K562 (cell line): ENCODE measurements at regions not wholly inside any gene's neighbourhood (a gene's known extent, or its start where the extent isn't known, plus 50 kb on each side); places are given as distances from the start of the nearest gene placed in this dataset.
"Not testable (repeated sequence)": the region's sequence is repeated elsewhere in the genome, so short reads cannot be mapped to it uniquely, and the experiment has no call there.

Source experiments
- ATAC-seq: fragments of 200-7000 bp; cut with Tn5 transposase; 3 replicates; pipeline ENCODE4 v1.9.1; 2020; ENCODE audit warnings: moderate library complexity
- BruUV-seq: library from RNA; stranded (reverse); fragments of 400-500 nt; replicated peaks from 2 replicates; lab custom pipeline; 2021; lab: Mats Ljungman, UMichigan
- CTCF ChIA-PET: fragments of 300-600 bp; formaldehyde crosslinking; extraction: SDS; loops from one replicate; lab custom pipeline; 2021; ENCODE audit warnings: low intra/inter-chr PET ratio; lab: Yijun Ruan, JAX
- POLR2A ChIA-PET: fragments of 300-600, 350-650 bp; sonication (Branson Sonifier 250); formaldehyde crosslinking; extraction: SDS; loops from one replicate; lab custom pipeline; 2021; ENCODE audit warnings: antibody characterized with exemption, inconsistent platforms; lab: Yijun Ruan, JAX
- DNase-seq, 4 experiments: peaks; one replicate each; pipeline versions ENCODE4 v3.0.0 to v3.0.0-alpha.2; 2011 to 2018; ENCODE audit warnings: low spot score in 3 of 4, mixed read lengths in 3 of 4; ENCODE audit errors: extremely low read depth in 1 of 4
- FAIRE-seq: peaks from 2 replicates; lab custom pipeline; 2011; peaks lifted over from hg19 to GRCh38; lab: Jason Lieb, UNC
- H2AFZ ChIP-seq: 2 replicates; pipeline ENCODE4 v1.6.0; 2011; ENCODE audit warnings: low read depth, low read length, control low read depth, inconsistent platforms
- H3K27ac ChIP-seq: fragments of 200-600 bp; 3 replicates; pipeline ENCODE4 v1.8.0; 2011; ENCODE audit warnings: low read depth, mild to moderate bottlenecking, control low read depth, inconsistent platforms, low read length, moderate library complexity, mixed read lengths; ENCODE audit errors: extremely low read depth
- H3K27me3 ChIP-seq, 2 experiments: fragments of 300-600 bp in 1 of 2; 2 replicates in 1 of 2; 3 replicates in 1 of 2; pipeline versions ENCODE4 v1.6.0 to v1.8.0; 2011; ENCODE audit warnings: inconsistent platforms in 2 of 2, low read length in 2 of 2, mild to moderate bottlenecking in 1 of 2, mixed read lengths in 1 of 2, moderate library complexity in 1 of 2; ENCODE audit not compliant: control insufficient read depth in 2 of 2, insufficient read depth in 2 of 2
- H3K36me3 ChIP-seq: fragments of 300-600 bp; 3 replicates; pipeline ENCODE4 v1.8.0; 2011; ENCODE audit warnings: mild to moderate bottlenecking, low read length, inconsistent platforms; ENCODE audit not compliant: control insufficient read depth, insufficient read depth
- H3K4me1 ChIP-seq, 2 experiments: fragments of 200-600 bp in 1 of 2; replicated peaks in 1 of 2; 2 replicates in 1 of 2; 3 replicates in 1 of 2; pipeline versions ENCODE4 v1.5.1 to v1.8.0; 2011; ENCODE audit warnings: inconsistent platforms in 2 of 2, low read length in 2 of 2, mild to moderate bottlenecking in 1 of 2, mixed read lengths in 1 of 2, moderate library complexity in 1 of 2; ENCODE audit not compliant: control insufficient read depth in 2 of 2, insufficient read depth in 2 of 2
- H3K4me2 ChIP-seq: 2 replicates; pipeline ENCODE4 v1.6.1; 2011; ENCODE audit warnings: low read length, control low read depth, inconsistent platforms, mixed read lengths; ENCODE audit not compliant: insufficient read depth
- H3K4me3 ChIP-seq: fragments of 200-600 bp; sonication (generic), shearing (Covaris generic); 2 replicates; pipeline ENCODE4 v1.5.1; 2016; ENCODE audit warnings: control low read depth, inconsistent platforms
- H3K79me2 ChIP-seq: fragments of 200-600 bp; 3 replicates; pipeline ENCODE4 v1.8.0; 2011; ENCODE audit warnings: low read length, inconsistent platforms; ENCODE audit not compliant: control insufficient read depth, insufficient read depth
- H3K9ac ChIP-seq, 2 experiments: 2 replicates each; pipeline versions ENCODE4 v1.6.0 to v1.6.1; 2011; ENCODE audit warnings: low read depth in 2 of 2, low read length in 2 of 2, control low read depth in 1 of 2, inconsistent platforms in 1 of 2, mild to moderate bottlenecking in 1 of 2, mixed read lengths in 1 of 2; ENCODE audit not compliant: insufficient read depth in 1 of 2
- H3K9me1 ChIP-seq: one replicate; pipeline ENCODE4 v1.6.0; 2011; ENCODE audit warnings: inconsistent platforms, mild to moderate bottlenecking, low read length, moderate library complexity; ENCODE audit not compliant: control insufficient read depth, insufficient read depth
- H3K9me3 ChIP-seq: replicated peaks from 2 replicates; pipeline ENCODE4 v1.5.1; 2011; ENCODE audit warnings: low read depth, low read length, inconsistent platforms; ENCODE audit not compliant: control insufficient read depth, insufficient read depth
- H4K20me1 ChIP-seq: replicated peaks from 2 replicates; pipeline ENCODE4 v1.6.1; 2011; ENCODE audit warnings: low read length, inconsistent platforms, mixed read lengths; ENCODE audit not compliant: control insufficient read depth, insufficient read depth
- ARHGAP35 ChIP-seq: fragments of 450-650 bp; IDR thresholded peaks from 2 replicates; pipeline ENCODE4 v1.6.1; 2018; ENCODE audit not compliant: partially characterized antibody
- E4F1 ChIP-seq: fragments of 250-450 bp; sonication (Bioruptor Pico); IDR thresholded peaks from 2 replicates; pipeline ENCODE4 v1.5.0; 2021; ENCODE audit warnings: mild to moderate bottlenecking, borderline replicate concordance
- EHMT2 ChIP-seq: fragments of 450-650 bp; IDR thresholded peaks from 2 replicates; pipeline ENCODE4 v1.6.1; 2018; ENCODE audit warnings: antibody characterized with exemption
- GTF2E2 ChIP-seq: fragments of 200-800 bp; sonication (Bioruptor generic); IDR thresholded peaks from 2 replicates; pipeline ENCODE4 v1.6.1; 2016; ENCODE audit warnings: missing genetic modification characterization, missing compliant biosample characterization
- HDAC3 ChIP-seq: fragments of 450-650 bp; IDR thresholded peaks from 2 replicates; pipeline ENCODE4 v1.6.1; 2018; ENCODE audit warnings: borderline replicate concordance, mild to moderate bottlenecking, moderate library complexity; ENCODE audit not compliant: partially characterized antibody
- NR2C2 ChIP-seq, 2 experiments: fragments of 200-800 bp in 1 of 2; sonication (Bioruptor generic) in 1 of 2; sonication (generic) in 1 of 2; formaldehyde crosslinking in 1 of 2; IDR thresholded peaks; 2 replicates each; pipeline versions ENCODE4 v1.6.1 to v1.8.0; 2016 to 2022; ENCODE audit warnings: mild to moderate bottlenecking in 1 of 2, missing compliant biosample characterization in 1 of 2, missing genetic modification characterization in 1 of 2, missing genetic modification reagents in 1 of 2
- PML ChIP-seq: IDR thresholded peaks from 2 replicates; pipeline ENCODE4 v1.6.1; 2012; ENCODE audit warnings: low read length, inconsistent platforms
- RBM22 ChIP-seq: fragments of 200-400 bp; formaldehyde crosslinking; IDR thresholded peaks from 2 replicates; pipeline ENCODE4 v1.6.1; 2018; ENCODE audit warnings: low read length, low read depth; ENCODE audit not compliant: poor library complexity, severe bottlenecking
- TAF15 ChIP-seq: fragments of 200-400 bp; formaldehyde crosslinking; IDR thresholded peaks from 2 replicates; pipeline ENCODE4 v1.6.1; 2017; ENCODE audit warnings: mild to moderate bottlenecking, low read depth, low read length, moderate library complexity
- TAF7 ChIP-seq: fragments of 450-650 bp; IDR thresholded peaks from 2 replicates; pipeline ENCODE4 v1.6.1; 2016; ENCODE audit warnings: missing genetic modification characterization, missing compliant biosample characterization
- ZNF133 ChIP-seq: fragments of 250-450 bp; sonication (Bioruptor Pico); IDR thresholded peaks from 2 replicates; pipeline ENCODE4 v1.4.0; 2020; ENCODE audit warnings: mild to moderate bottlenecking
- ZNF212 ChIP-seq: fragments of 450-650 bp; formaldehyde crosslinking; IDR thresholded peaks from 2 replicates; pipeline ENCODE4 v1.4.0; 2020; ENCODE audit warnings: mild to moderate bottlenecking
- ZNF311 ChIP-seq: fragments of 250-450 bp; sonication (Bioruptor Pico); IDR thresholded peaks from 2 replicates; pipeline ENCODE4 v1.4.0; 2020; ENCODE audit warnings: mild to moderate bottlenecking, moderate library complexity
- ZNF717 ChIP-seq: fragments of 250-450 bp; sonication (Bioruptor Pico); IDR thresholded peaks from 2 replicates; pipeline ENCODE4 v1.5.0; 2021
- WGBS: fragments of 100-300 bp; shearing (Covaris generic); methylation state at CpG from one replicate; pipeline ENCODE4 v1.1.6; 2016; ENCODE audit warnings: low coverage, mixed read lengths; ENCODE audit not compliant: insufficient coverage; ENCODE audit errors: missing lambda C conversion rate; 5-methylcytosine and 5-hydroxymethylcytosine counted together
- in situ Hi-C: fragments of 300-500 bp; cut with MboI; formaldehyde crosslinking; loops from 4 replicates; pipeline ENCODE4 v1.15.0; 2018; ENCODE audit warnings: inconsistent platforms, mixed read lengths
- intact Hi-C: fragments of 100-400 bp; cut with micrococcal nuclease; formaldehyde crosslinking; loops from 2 replicates; pipeline ENCODE4 v1.14.2; 2022

- Histone ChIP-seq H3K27me3 (no peaks in the 10 kb centered on the region), H3K79me2 (no peaks in the 10 kb centered on the region), H3K36me3 (no peaks in the 10 kb centered on the region), H2AFZ (no peak overlapping the region), H4K20me1 (no peaks in the 10 kb centered on the region), H3K27ac (no peak overlapping the region), H3K9me3 (no peaks in the 10 kb centered on the region; the same call in 1 of the 2 replicates), H3K4me1 (no peaks in the 10 kb centered on the region), H3K4me3 (no peak overlapping the region), H3K9me1 (no peaks in the 10 kb centered on the region), H3K9ac (no peak overlapping the region), H3K4me2 (no peak overlapping the region)
- no TSS peak for BruUV-seq
- intact Hi-C loops (no loop called here), in situ Hi-C loops (no loop called here)
- FAIRE-seq (no peak), ATAC-seq (no peak), DNase-seq (no peak)
- ChIA-PET POLR2A (no interaction called here), CTCF (interaction anchor here (0.6 kb wide), 1 partner anchor 13 kb away, joined by 3 read pairs; no protein-coding TSS in a partner anchor)
- under 1% methylated on average over 16 of the region's 16 CpGs for WGBS
- TF ChIP-seq PML (no peak), ZNF717 (CRISPR knock-in tag) (no peak), TAF7 (tag) (no peak), ZNF212 (no peak), TAF15 (no peak), EHMT2 (no peak), GTF2E2 (tag) (no peak), RBM22 (no peak), HDAC3 (no peak), ZNF311 (CRISPR knock-in tag) (no peak), ZNF133 (CRISPR knock-in tag) (no peak), ARHGAP35 (no peak), NR2C2 (CRISPR knock-in tag; IDR thresholded peaks at IDR 0.05) (no peak), NR2C2 (tag; IDR thresholded peaks at IDR 0.05) (no peak), E4F1 (CRISPR knock-in tag) (no peak)
Measured at GRCh38 chr16:46404028-46404427, 217.2 kb downstream of the SHCBP1 start.

- in situ Hi-C loops, H3K27ac ChIP-seq, H2AFZ ChIP-seq, BruUV-seq, H3K9me3 ChIP-seq, H3K79me2 ChIP-seq, intact Hi-C loops, ATAC-seq, H3K36me3 ChIP-seq, POLR2A ChIA-PET, H3K27me3 ChIP-seq, H3K4me3 ChIP-seq, DNase-seq, CTCF ChIA-PET, H3K9ac ChIP-seq, H4K20me1 ChIP-seq, FAIRE-seq, H3K4me2 ChIP-seq, H3K4me1 ChIP-seq, H3K9me1 ChIP-seq: not testable (repeated sequence)
- WGBS: under 1% methylated on average over 16 of the region's 18 CpGs
Measured at GRCh38 chr16:46398559-46398958, 222.6 kb downstream of the SHCBP1 start.
